Renal cortex interstitium (tissue), 11 donors: ENCODE measurements at regions not wholly inside any gene's neighbourhood (a gene's known extent, or its start where the extent isn't known, plus 50 kb on each side); places are given as distances from the start of the nearest gene placed in this dataset.

Experiments
- DNase-seq, 11 donors: peaks; one replicate each; pipeline ENCODE4 v3.0.0-alpha.2; 2013; ENCODE audit warnings: low read depth in 9 of 11, low spot score in 4 of 11; ENCODE audit errors: extremely low read depth in 1 of 11

- DNase-seq = no peak
Measured at GRCh38 chr1:184919892-184920291, 54.4 kb downstream of the NIBAN1 start.

- no peak for DNase-seq
Measured at GRCh38 chr1:184915463-184916090, 58.7 kb downstream of the NIBAN1 start.

- no peak for DNase-seq
Measured at GRCh38 chr1:184914149-184914548, 60.2 kb downstream of the NIBAN1 start.

DNA sequence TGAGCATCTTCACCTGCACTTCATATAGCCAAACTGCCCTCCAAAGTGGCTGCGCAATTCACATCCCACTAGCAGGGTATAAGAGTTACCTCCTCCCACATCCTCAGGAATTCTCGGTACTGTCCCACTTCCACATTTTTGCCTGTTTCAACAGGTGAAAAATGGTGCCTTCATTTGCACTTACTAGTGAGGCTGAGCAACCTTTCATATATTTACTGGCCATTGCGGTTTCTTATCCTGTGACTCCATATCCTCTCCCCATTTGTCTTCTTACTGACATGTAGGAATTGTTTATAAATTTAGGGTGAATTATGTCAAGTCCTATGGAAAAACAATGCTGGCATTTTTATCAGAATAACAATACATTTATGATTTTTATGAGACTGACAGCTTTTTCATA lies 61.9 kb downstream of the NIBAN1 start:
- no peak for DNase-seq

GRCh38 chr1:184911830-184912229 lies 62.5 kb downstream of the NIBAN1 start:
- no peak for DNase-seq

GRCh38 chr1:184911103-184911745 lies 63.1 kb downstream of the NIBAN1 start:
- no peak for DNase-seq

- DNase-seq = no peak
Measured at GRCh38 chr1:184910691-184911091, 63.6 kb downstream of the NIBAN1 start.

DNA sequence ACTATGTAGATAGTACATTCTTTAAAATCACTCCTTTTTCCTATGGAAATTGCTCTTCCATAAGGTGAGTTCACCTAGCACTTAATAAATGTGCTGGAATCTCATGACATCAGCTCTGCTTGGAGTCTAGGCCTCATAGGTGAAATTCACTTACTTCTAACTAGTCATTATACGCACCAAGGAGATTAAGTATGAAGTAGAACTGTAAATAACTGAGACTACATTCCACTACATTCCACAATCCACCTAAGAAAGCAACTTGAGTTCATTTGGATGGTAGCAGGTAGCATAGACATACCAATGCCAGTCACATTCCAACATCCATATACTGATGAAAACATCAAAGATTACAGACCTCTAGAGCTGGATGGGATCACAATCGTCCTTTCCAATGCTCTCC lies 64.3 kb downstream of the NIBAN1 start:
- no peak for DNase-seq

- DNase-seq = no peak
Measured at GRCh38 chr1:184909019-184909418, 65.3 kb downstream of the NIBAN1 start.

GRCh38 chr1:184908506-184908905 lies 65.8 kb downstream of the NIBAN1 start:
- no peak for DNase-seq

DNA sequence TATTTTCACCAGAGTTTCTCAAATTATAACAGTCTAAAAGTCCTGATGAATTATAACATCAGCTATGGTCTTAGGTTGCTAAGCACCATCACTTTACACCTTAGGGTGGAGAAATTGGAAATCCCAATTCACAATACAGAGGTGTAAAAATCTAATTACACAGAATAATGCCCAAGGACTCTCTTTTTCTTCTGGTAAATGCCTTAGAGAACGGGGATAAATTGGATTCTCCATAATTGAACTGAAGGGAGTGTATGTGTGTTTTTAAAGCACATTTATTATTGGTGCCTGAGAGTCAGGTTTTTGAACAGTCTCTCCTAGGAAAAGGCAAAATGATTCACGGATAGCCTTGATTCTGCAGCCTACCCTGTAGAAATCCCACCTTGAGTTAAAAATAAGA lies 66.8 kb downstream of the NIBAN1 start:
- DNase-seq = no peak

GRCh38 chr1:184906761-184907160 lies 67.5 kb downstream of the NIBAN1 start:
- DNase-seq = no peak

- DNase-seq = peak in 1 of 11 donors; percentile 12
Measured at GRCh38 chr1:184905601-184906322, 68.5 kb downstream of the NIBAN1 start.

DNA sequence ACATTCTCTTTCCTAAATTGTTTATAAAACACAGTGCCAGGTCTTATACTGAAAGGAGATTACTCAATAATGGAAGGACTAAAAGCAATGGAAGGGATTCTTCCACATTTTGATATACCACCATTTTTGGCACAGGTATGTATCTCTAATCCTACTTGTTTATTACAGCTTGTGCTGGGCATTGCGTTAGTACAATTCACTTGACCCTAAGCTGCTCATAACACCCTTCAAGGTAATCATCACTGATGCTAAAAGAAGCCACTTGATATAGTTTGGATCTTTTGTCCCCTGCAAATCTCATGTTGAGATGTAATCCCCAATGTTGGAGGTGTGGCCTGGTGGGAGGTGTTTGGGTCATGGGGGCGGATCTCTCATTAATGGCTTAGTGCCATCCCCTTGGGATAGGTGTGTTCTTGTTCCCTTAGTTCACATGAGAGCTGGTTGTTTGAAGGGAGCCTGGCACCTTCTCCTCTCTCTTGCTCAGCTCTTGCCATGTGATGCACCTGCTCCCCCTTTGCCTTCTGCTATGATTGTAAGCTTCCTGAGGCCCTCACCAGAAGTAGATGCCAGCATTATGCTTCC lies 71.1 kb downstream of the NIBAN1 start:
- DNase-seq = no peak

- no peak for DNase-seq
Measured at GRCh38 chr1:184900507-184900906, 73.8 kb downstream of the NIBAN1 start.

DNA sequence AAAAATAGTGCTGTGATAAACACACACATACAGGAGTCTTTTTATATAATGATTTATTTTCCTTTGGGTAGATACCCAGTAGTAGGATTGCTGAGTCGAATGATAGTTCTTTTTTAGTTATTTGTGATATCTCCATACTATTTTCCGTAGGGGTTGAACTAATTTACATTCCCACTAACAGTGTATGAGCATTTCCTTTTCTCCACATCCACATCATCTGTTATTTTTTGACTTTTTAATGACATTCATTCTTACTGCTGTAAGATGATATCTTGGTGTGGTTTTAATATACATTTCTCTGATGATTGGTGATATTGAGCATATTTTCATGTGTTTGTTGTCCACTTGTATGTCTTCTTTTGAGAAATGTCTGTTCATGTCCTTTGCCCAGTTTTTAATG lies 78.3 kb downstream of the NIBAN1 start:
- no peak for DNase-seq

DNA sequence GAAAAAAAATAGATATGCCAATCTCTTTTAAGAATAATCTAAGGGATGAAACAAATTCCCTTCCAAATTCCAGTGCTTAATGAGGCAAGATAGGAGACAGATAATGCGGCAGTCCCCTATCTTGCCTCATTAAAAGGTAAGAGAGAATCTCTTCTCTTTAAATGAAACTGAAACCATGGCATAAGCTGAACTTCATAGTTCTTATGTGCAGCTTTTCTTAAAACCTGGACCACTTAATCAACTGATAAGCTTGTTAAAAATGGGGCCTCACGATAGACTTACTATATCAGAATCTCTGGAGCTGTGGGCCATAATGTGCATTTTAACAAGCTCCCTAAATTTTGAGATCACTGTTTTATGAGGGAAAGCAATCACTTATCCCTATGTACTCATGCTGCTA lies 79.2 kb downstream of the NIBAN1 start:
- DNase-seq = no peak

DNA sequence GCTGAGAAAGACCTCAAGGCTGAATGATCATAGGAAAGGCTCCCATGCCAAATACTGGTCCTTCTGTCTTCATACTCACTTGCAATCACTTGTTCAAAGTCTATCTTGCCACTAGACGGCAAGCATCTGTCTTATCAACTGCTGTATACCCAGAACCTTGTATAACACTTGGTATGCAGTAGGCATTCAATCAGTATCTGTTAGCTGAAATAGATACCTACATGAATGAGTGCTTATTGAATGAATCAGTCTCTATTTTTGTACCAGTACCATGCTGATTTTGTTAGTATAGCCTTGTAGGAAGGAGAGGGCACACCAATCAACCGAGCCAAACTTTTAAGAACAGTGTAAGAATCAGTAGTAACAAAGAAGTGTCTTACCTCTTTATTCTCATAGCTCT lies 80.6 kb downstream of the NIBAN1 start:
- DNase-seq = no peak

DNA sequence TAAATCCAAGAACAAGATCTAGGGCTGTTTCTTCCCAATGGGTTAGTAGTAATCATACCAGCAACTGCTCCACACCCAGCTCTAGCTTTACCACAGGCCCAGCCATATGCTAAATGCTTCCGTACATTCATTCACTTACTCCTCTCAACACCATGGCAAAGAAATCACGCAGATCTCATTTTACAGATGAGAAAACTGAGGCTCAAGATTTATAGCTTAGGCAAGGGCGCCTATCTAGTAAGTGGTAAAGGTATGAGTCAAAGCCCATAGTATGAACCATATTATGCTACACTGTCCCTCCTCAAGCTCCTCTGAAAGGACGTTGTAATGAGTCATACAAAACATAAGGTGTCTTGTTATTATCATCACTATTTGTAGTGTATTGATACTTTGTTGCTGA lies 82.2 kb downstream of the NIBAN1 start:
- no peak for DNase-seq

GRCh38 chr1:184891440-184891839 lies 82.9 kb downstream of the NIBAN1 start:
- no peak for DNase-seq
